Chondrocyte (in vitro differentiated cells): ENCODE measurements at regions not wholly inside any gene's neighbourhood (a gene's known extent, or its start where the extent isn't known, plus 50 kb on each side); places are given as distances from the start of the nearest gene placed in this dataset.

Source experiments
- DNase-seq: peaks from one replicate; pipeline ENCODE4 v3.0.0; 2021; ENCODE audit warnings: mixed read lengths, low spot score
- H3K27ac Mint-ChIP-seq: one replicate; pipeline ENCODE4 v1.8.0; 2021; ENCODE audit warnings: mild to moderate bottlenecking, moderate library complexity, mixed read lengths; ENCODE audit not compliant: unreplicated experiment
- H3K27me3 Mint-ChIP-seq: 2 replicates; pipeline ENCODE4 v1.8.0; 2021; ENCODE audit warnings: low read depth, mixed read lengths
- H3K36me3 Mint-ChIP-seq: 2 replicates; pipeline ENCODE4 v1.8.0; 2021; ENCODE audit warnings: low read depth, mixed read lengths
- H3K4me1 Mint-ChIP-seq: 2 replicates; pipeline ENCODE4 v1.8.0; 2021; ENCODE audit warnings: low read depth, mild to moderate bottlenecking, mixed read lengths
- H3K4me3 Mint-ChIP-seq: one replicate; pipeline ENCODE4 v1.8.0; 2021; ENCODE audit warnings: mild to moderate bottlenecking, moderate library complexity, mixed read lengths; ENCODE audit not compliant: unreplicated experiment
- H3K9me3 Mint-ChIP-seq: 2 replicates; pipeline ENCODE4 v1.8.0; 2021; ENCODE audit warnings: low read depth, mixed read lengths
- TF ChIP-seq, protein P1 (sequence below): fragments of 200-600 bp; sonication (generic); IDR thresholded peaks from 2 replicates; pipeline ENCODE4 v1.5.0; 2021; ENCODE audit warnings: antibody characterized with exemption, mild to moderate bottlenecking, moderate library complexity

GRCh38 chr6:153392156-153392555, 261.1 kb upstream of the RGS17 start:
- Mint-ChIP-seq H3K36me3 (no peaks in the 10 kb centered on the region), H3K9me3 (no peaks in the 10 kb centered on the region), H3K27me3 (peaks cover 7% of the 10 kb centered on the region), H3K4me1 (no peaks in the 10 kb centered on the region), H3K27ac (no peak overlapping the region), H3K4me3 (no peak overlapping the region)
- DNase-seq, result no peak
- TF ChIP-seq, protein P1, sequence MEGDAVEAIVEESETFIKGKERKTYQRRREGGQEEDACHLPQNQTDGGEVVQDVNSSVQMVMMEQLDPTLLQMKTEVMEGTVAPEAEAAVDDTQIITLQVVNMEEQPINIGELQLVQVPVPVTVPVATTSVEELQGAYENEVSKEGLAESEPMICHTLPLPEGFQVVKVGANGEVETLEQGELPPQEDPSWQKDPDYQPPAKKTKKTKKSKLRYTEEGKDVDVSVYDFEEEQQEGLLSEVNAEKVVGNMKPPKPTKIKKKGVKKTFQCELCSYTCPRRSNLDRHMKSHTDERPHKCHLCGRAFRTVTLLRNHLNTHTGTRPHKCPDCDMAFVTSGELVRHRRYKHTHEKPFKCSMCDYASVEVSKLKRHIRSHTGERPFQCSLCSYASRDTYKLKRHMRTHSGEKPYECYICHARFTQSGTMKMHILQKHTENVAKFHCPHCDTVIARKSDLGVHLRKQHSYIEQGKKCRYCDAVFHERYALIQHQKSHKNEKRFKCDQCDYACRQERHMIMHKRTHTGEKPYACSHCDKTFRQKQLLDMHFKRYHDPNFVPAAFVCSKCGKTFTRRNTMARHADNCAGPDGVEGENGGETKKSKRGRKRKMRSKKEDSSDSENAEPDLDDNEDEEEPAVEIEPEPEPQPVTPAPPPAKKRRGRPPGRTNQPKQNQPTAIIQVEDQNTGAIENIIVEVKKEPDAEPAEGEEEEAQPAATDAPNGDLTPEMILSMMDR, result no peak

GRCh38 chr6:153373869-153374268, 242.8 kb upstream of the RGS17 start:
- TF ChIP-seq, protein P1, result no peak
- H3K4me1 Mint-ChIP-seq, result no peaks in the 10 kb centered on the region
- no peak overlapping the region for H3K27ac Mint-ChIP-seq
- H3K9me3 Mint-ChIP-seq, result no peaks in the 10 kb centered on the region
- peaks cover 2% of the 10 kb centered on the region for H3K27me3 Mint-ChIP-seq
- no peak for DNase-seq
- H3K36me3 Mint-ChIP-seq, result no peaks in the 10 kb centered on the region
- no peak overlapping the region for H3K4me3 Mint-ChIP-seq

- Mint-ChIP-seq H3K9me3 (peaks cover 4% of the 10 kb centered on the region), H3K27me3 (peaks cover 7% of the 10 kb centered on the region), H3K4me3 (no peak overlapping the region), H3K27ac (no peak overlapping the region), H3K4me1 (no peaks in the 10 kb centered on the region), H3K36me3 (no peaks in the 10 kb centered on the region)
- TF ChIP-seq, protein P1, result no peak
- no peak for DNase-seq
These were observed 237.0 kb upstream of the RGS17 start for GRCh38 chr6:153368131-153368530.

GRCh38 chr6:153367021-153367420, 235.9 kb upstream of the RGS17 start:
- H3K36me3 Mint-ChIP-seq, result no peaks in the 10 kb centered on the region
- TF ChIP-seq, protein P1, result no peak
- peaks cover 7% of the 10 kb centered on the region for H3K9me3 Mint-ChIP-seq
- H3K27ac Mint-ChIP-seq, result no peak overlapping the region
- H3K4me1 Mint-ChIP-seq, result no peaks in the 10 kb centered on the region
- H3K27me3 Mint-ChIP-seq, result peaks cover 7% of the 10 kb centered on the region
- no peak for DNase-seq
- no peak overlapping the region for H3K4me3 Mint-ChIP-seq

DNA sequence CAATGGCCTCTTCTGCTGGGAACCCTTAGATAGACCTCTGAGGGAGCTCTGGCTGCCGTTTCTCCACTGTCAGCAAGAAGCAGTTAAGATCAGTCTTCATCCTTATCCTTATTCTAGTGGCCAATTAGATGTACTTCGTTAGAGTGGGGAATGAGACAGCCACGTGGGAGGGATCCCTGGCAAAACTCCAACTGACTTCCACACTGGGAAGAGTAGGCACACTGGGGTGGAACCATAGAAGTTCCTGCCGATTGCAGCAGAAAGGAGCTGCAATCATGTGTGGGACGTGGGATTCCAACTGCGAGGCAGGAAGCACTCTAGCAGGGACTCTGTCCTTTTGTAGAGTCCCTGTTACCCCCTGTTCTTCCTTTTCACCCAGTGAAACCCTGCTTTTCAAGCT, 226.3 kb upstream of the RGS17 start:
- Mint-ChIP-seq H3K4me1 (no peaks in the 10 kb centered on the region), H3K9me3 (no peaks in the 10 kb centered on the region), H3K4me3 (no peak overlapping the region), H3K27me3 (peaks cover 10% of the 10 kb centered on the region), H3K36me3 (no peaks in the 10 kb centered on the region), H3K27ac (no peak overlapping the region)
- no peak for DNase-seq
- TF ChIP-seq, protein P1, result no peak
